Suprapubic skin (tissue), 4 donors: ENCODE measurements at regions not wholly inside any gene's neighbourhood (a gene's known extent, or its start where the extent isn't known, plus 50 kb on each side); places are given as distances from the start of the nearest gene placed in this dataset.
"Not testable (repeated sequence)": the region's sequence is repeated elsewhere in the genome, so short reads cannot be mapped to it uniquely, and the experiment has no call there.

Source experiments
- DNase-seq, 2 donors: peaks; one replicate each; pipeline ENCODE4 v3.0.0-alpha.2; 2019; ENCODE audit warnings: low spot score in 2 of 2
- H3K27ac ChIP-seq: fragments of 200-600 bp; sonication (generic); one replicate; pipeline ENCODE4 v1.5.1; 2019
- H3K27me3 ChIP-seq: fragments of 200-600 bp; sonication (generic); one replicate; pipeline ENCODE4 v1.5.1; 2019
- H3K36me3 ChIP-seq: fragments of 200-600 bp; sonication (generic); one replicate; pipeline ENCODE4 v1.5.1; 2019
- H3K4me1 ChIP-seq: fragments of 200-600 bp; sonication (generic); one replicate; pipeline ENCODE4 v1.5.1; 2019
- H3K4me3 ChIP-seq: fragments of 200-600 bp; sonication (generic); one replicate; pipeline ENCODE4 v1.5.1; 2019; ENCODE audit warnings: mild to moderate bottlenecking
- H3K9me3 ChIP-seq: fragments of 200-600 bp; sonication (generic); one replicate; pipeline ENCODE4 v1.5.1; 2019
- EP300 ChIP-seq: sonication (generic); formaldehyde crosslinking; IDR thresholded peaks from one replicate; pipeline ENCODE4 v1.6.1; 2017; ENCODE audit warnings: antibody characterized with exemption
- POLR2A ChIP-seq, 2 donors: fragments of 450-650 bp; IDR thresholded peaks; one replicate each; pipeline ENCODE4 v1.6.1; 2017; ENCODE audit warnings: antibody characterized with exemption in 2 of 2, mild to moderate bottlenecking in 2 of 2, moderate library complexity in 2 of 2
- POLR2AphosphoS5 ChIP-seq, 3 donors: sonication (generic); formaldehyde crosslinking; IDR thresholded peaks; one replicate each; pipeline ENCODE4 v1.6.1; 2017; ENCODE audit warnings: antibody characterized with exemption in 3 of 3
- WGBS: methylation state at CpG from one replicate; pipeline ENCODE4 v1.1.5; 2018; 5-methylcytosine and 5-hydroxymethylcytosine counted together
- TF ChIP-seq, protein P1 (sequence below), 2 donors: fragments of 200-600 bp in 1 of 2; fragments of 450-650 bp in 1 of 2; sonication (generic) in 1 of 2; IDR thresholded peaks; one replicate each; pipeline ENCODE4 v1.5.1; 2016 to 2019; ENCODE audit warnings: antibody characterized with exemption in 2 of 2, mild to moderate bottlenecking in 1 of 2, moderate library complexity in 1 of 2

DNA sequence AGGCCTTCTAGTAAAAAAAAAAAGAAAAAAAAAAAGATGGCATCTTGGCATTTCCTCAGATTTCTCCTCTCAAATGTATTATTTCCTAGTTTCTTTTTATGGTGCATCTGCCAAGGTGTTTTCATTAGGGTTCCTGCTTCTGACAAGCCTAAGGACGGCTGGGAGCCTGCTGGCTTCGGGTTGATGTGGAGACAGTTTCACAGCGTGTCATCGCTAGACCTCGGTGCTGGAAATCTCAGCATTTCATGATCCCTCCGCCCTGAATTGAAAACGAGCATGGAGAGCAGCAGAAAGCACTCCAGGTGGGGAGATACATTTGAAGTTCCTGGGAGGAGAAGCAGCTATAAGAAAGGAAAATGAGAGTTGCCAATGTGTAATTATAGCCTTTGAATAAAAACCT lies 283.9 kb upstream of the CNTN5 start:
- TF ChIP-seq, protein P1, sequence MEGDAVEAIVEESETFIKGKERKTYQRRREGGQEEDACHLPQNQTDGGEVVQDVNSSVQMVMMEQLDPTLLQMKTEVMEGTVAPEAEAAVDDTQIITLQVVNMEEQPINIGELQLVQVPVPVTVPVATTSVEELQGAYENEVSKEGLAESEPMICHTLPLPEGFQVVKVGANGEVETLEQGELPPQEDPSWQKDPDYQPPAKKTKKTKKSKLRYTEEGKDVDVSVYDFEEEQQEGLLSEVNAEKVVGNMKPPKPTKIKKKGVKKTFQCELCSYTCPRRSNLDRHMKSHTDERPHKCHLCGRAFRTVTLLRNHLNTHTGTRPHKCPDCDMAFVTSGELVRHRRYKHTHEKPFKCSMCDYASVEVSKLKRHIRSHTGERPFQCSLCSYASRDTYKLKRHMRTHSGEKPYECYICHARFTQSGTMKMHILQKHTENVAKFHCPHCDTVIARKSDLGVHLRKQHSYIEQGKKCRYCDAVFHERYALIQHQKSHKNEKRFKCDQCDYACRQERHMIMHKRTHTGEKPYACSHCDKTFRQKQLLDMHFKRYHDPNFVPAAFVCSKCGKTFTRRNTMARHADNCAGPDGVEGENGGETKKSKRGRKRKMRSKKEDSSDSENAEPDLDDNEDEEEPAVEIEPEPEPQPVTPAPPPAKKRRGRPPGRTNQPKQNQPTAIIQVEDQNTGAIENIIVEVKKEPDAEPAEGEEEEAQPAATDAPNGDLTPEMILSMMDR (IDR thresholded peaks at IDR 0.05) = no peak
- TF ChIP-seq EP300 (no peak), POLR2A (IDR thresholded peaks at IDR 0.05) (no peak), POLR2AphosphoS5 (IDR thresholded peaks at IDR 0.05) (no peak)
- Histone ChIP-seq H3K9me3 (no peaks in the 10 kb centered on the region), H3K4me1 (no peaks in the 10 kb centered on the region), H3K27me3 (no peaks in the 10 kb centered on the region), H3K36me3 (no peaks in the 10 kb centered on the region), H3K4me3 (no peak overlapping the region), H3K27ac (no peak overlapping the region)
- no peak for DNase-seq
- 65% methylated on average over 7 of the region's 7 CpGs for WGBS

DNA sequence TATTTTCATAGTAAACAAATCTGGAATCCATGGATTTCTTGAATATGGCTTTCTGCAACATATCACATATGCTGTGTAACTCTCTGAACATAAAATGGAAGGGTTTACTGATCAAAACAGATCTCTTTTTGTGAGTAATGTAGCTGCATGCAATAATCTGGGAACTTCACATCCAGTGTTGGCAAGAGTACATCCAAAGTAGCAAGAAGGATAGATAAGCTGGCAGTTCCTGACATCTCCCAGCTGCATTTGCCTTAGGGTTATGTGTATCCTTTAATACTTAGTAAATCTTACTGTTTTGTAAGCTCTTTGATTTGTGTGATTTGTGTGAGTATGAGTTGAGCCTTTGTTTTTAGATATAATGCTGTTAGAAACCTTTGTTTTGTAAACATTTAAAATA lies 280.4 kb upstream of the CNTN5 start:
- no peak overlapping the region for H3K4me3 ChIP-seq
- H3K4me1 ChIP-seq = no peaks in the 10 kb centered on the region
- H3K36me3 ChIP-seq = no peaks in the 10 kb centered on the region
- TF ChIP-seq EP300 = no peak
- TF ChIP-seq, protein P1 (IDR thresholded peaks at IDR 0.05) = no peak
- TF ChIP-seq POLR2A (IDR thresholded peaks at IDR 0.05) = no peak
- H3K27me3 ChIP-seq = no peaks in the 10 kb centered on the region
- no peak overlapping the region for H3K27ac ChIP-seq
- H3K9me3 ChIP-seq = no peaks in the 10 kb centered on the region
- DNase-seq = no peak

DNA sequence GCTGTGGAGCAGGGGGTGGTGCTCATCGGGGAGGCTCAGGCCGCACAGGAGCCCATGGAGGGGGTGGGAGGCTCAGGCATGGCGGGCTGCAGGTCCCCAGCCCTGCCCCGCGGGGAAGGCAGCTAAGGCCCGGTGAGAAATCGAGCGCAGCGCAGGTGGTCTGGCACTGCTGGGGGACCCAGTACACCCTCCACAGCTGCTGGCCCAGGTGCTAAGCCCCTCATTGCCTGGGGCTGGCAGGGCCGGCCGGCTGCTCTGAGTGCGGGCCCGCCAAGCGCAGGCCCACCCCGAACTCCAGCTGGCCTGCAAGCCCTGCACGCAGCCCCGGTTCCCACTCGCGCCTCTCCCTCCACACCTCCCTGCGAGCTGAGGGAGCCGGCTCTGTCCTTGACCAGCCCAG lies 257.3 kb upstream of the CNTN5 start:
- H3K9me3 ChIP-seq, DNase-seq, H3K27ac ChIP-seq, H3K27me3 ChIP-seq, H3K36me3 ChIP-seq, H3K4me1 ChIP-seq, H3K4me3 ChIP-seq: not testable (repeated sequence)
- WGBS = 93% methylated on average over 9 of the region's 21 CpGs

DNA sequence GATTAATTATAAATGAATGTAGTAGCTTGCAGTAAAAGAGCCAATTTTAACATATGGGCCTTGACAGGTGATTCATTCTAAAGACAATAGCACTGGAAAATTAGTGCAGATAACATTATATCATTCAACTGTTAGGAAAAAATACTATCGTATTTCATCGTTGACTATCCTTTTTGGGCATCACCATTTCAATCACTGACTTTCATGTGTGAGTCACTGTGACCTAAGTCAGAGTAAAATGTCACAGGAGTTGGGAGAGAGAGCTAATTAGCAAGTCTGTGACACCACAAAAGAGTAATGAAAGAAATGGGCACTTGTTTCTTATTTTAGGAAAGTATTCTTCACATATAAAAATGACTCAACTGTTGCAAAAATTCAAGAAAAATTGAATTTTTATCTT lies 253.8 kb upstream of the CNTN5 start:
- no peaks in the 10 kb centered on the region for H3K9me3 ChIP-seq
- TF ChIP-seq, protein P1 (IDR thresholded peaks at IDR 0.05) = no peak
- TF ChIP-seq POLR2AphosphoS5 (IDR thresholded peaks at IDR 0.05) = no peak
- TF ChIP-seq POLR2A (IDR thresholded peaks at IDR 0.05) = no peak
- no peak for TF ChIP-seq EP300
- no peak for DNase-seq
- H3K36me3 ChIP-seq = no peaks in the 10 kb centered on the region
- no peaks in the 10 kb centered on the region for H3K27me3 ChIP-seq
- no peak overlapping the region for H3K4me3 ChIP-seq
- H3K4me1 ChIP-seq = no peaks in the 10 kb centered on the region
- no peak overlapping the region for H3K27ac ChIP-seq
- whole genome bisulfite sequencing = 86% methylated on average over 2 of the region's 2 CpGs

DNA sequence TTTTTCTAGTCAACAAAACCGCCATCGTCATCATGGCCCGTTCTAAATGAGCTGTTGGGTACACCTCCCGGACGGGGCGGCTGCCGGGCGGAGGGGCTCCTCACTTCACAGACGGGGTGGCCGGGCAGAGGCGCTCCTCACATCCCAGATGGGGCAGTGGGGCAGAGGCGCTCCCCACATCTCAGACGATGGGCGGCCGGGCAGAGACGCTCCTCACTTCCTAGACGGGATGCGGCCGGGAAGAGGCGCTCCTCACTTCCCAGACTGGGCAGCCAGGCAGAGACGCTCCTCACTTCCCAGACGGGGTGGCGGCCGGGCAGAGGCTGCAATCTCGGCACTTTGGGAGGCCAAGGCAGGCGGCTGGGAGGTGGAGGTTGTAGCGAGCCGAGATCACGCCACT lies 250.7 kb upstream of the CNTN5 start:
- DNase-seq, H3K27ac ChIP-seq, H3K36me3 ChIP-seq, H3K4me3 ChIP-seq, H3K4me1 ChIP-seq, H3K9me3 ChIP-seq, H3K27me3 ChIP-seq: not testable (repeated sequence)
- 67% methylated on average over 8 of the region's 29 CpGs for WGBS

DNA sequence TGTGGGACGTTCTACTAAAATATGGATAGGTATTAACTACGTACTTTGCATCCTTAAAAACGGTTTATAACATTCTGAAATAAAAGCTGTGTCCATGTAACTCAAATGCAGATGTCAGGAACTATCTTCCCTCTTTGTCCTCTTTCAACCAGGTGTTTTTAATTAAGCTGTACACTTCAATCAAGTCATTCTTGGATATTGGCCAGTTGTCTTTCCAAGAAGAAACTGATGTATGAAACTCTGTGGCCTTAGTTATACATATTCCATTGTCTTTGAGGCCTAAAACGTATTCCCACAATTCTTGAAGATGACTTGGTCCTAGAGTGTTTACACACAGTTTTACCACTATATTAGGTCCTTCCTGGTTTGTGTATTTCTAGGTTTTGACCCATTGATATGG lies 249.0 kb upstream of the CNTN5 start:
- DNase-seq = no peak
- WGBS = 62% methylated on average over 4 of the region's 4 CpGs
- Histone ChIP-seq H3K4me1 (no peaks in the 10 kb centered on the region), H3K36me3 (no peaks in the 10 kb centered on the region), H3K27ac (no peak overlapping the region), H3K9me3 (peaks cover 4% of the 10 kb centered on the region), H3K27me3 (no peaks in the 10 kb centered on the region), H3K4me3 (no peak overlapping the region)
- TF ChIP-seq POLR2AphosphoS5 (IDR thresholded peaks at IDR 0.05) = no peak
- TF ChIP-seq, protein P1 (IDR thresholded peaks at IDR 0.05) = no peak
- no peak for TF ChIP-seq POLR2A (IDR thresholded peaks at IDR 0.05)
- TF ChIP-seq EP300 = no peak
